ENCODE measurements at regions not wholly inside any gene's neighbourhood (a gene's known extent, or its start where the extent isn't known, plus 50 kb on each side); places are given as distances from the start of the nearest gene placed in this dataset.

DNA sequence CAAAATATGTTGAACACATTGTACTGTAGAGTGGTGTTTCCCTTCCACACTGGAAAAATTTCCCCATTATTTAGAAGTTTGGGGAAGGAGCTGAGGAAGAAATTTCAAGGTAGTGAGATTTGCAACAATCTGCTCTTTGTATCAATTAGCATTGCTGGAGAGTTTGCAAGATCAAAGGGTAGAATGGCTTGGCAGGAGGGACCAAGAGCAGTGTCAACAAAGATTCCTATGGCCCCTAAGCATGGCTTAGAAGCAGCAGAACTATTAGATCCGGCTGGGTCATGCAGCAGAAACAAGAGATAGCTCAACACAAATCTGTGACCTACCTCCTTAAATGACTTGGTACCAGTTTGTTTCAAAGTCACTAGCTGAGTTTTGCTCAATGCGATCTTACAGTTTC, 175.0 kb downstream of the C3orf38 start:
- WGBS, 2 experiments (ENCODE audit: extremely low coverage in 2 of 2, insufficient read length in 1 of 2): no CpG with 5 or more reads among the region's 2 CpGs
- Histone ChIP-seq H3K18ac (ENCODE audit: low read depth, low read length) (no peak overlapping the region), H3K27me3 (ENCODE audit: control insufficient read depth, insufficient read depth, low read length) (no peaks in the 10 kb centered on the region), H3K4me1 (ENCODE audit: control insufficient read depth, insufficient read depth, low read length) (no peaks in the 10 kb centered on the region), H4K5ac (ENCODE audit: low read depth, low read length) (no peak overlapping the region), H2BK20ac (ENCODE audit: low read depth, low read length) (no peak overlapping the region), H2BK120ac (ENCODE audit: low read depth, low read length) (no peak overlapping the region), H3K9me3 (ENCODE audit: control insufficient read depth, insufficient read depth, low read length) (no peaks in the 10 kb centered on the region), H3K4ac (ENCODE audit: low read depth, low read length) (no peak overlapping the region), H3K14ac (replicated peaks; ENCODE audit: low read depth, low read length) (no peak overlapping the region), H3K56ac (ENCODE audit: extremely low read depth, insufficient read depth, low read length) (no peak overlapping the region), H3K27ac (ENCODE audit: insufficient read depth, low read length) (no peak overlapping the region), H3K36me3 (ENCODE audit: control insufficient read depth, insufficient read depth, low read length) (no peaks in the 10 kb centered on the region), H3K9ac (ENCODE audit: low read depth, low read length) (no peak overlapping the region), H2AK5ac (ENCODE audit: low read depth, low read length) (no peak overlapping the region), H3K9me1 (ENCODE audit: insufficient read depth, low read length) (no peaks in the 10 kb centered on the region), H2AK9ac (replicated peaks; ENCODE audit: low read depth, low read length, poor library complexity) (no peak overlapping the region), H2BK5ac (ENCODE audit: low read depth, low read length, poor library complexity, severe bottlenecking) (no peak overlapping the region), H3K79me1 (ENCODE audit: low read depth in 1 of 2, low read length in 2 of 2) (no peaks in the 10 kb centered on the region), H2AFZ (replicated peaks; ENCODE audit: low read length, poor library complexity) (no peak overlapping the region), H3K4me2 (ENCODE audit: low read depth, low read length) (no peak overlapping the region), H4K8ac (ENCODE audit: low read depth in 2 of 2, low read length in 2 of 2) (no peak overlapping the region), H3K23ac (ENCODE audit: low read depth, low read length) (no peak overlapping the region), H4K20me1 (ENCODE audit: insufficient read depth, low read length) (no peaks in the 10 kb centered on the region), H4K91ac (ENCODE audit: insufficient read depth, low read depth, low read length) (no peak overlapping the region), H3K4me3 (ENCODE audit: insufficient read depth, low read depth, low read length) (no peak overlapping the region), H2BK15ac (ENCODE audit: low read depth, low read length) (no peak overlapping the region)
- intact Hi-C loops (cut with micrococcal nuclease) (no loop called here), in situ Hi-C loops (cut with MboI; ENCODE audit: low sequenced_read_pairs) (no loop called here), dilution Hi-C loops (cut with HindIII; ENCODE audit: low sequenced_read_pairs, unreplicated experiment) (no loop called here)
- no peak for DNase-seq
- ChIA-PET CTCF (interaction anchor here (1.1 kb wide), 1 partner anchor 15 kb away, joined by 4 read pairs; no protein-coding TSS in a partner anchor), POLR2A (ENCODE audit: unreplicated experiment) (interaction anchor here (0.6 kb wide), 1 partner anchor 1714 kb away, joined by 3 read pairs; no protein-coding TSS in a partner anchor)
- TF ChIP-seq, protein P1, sequence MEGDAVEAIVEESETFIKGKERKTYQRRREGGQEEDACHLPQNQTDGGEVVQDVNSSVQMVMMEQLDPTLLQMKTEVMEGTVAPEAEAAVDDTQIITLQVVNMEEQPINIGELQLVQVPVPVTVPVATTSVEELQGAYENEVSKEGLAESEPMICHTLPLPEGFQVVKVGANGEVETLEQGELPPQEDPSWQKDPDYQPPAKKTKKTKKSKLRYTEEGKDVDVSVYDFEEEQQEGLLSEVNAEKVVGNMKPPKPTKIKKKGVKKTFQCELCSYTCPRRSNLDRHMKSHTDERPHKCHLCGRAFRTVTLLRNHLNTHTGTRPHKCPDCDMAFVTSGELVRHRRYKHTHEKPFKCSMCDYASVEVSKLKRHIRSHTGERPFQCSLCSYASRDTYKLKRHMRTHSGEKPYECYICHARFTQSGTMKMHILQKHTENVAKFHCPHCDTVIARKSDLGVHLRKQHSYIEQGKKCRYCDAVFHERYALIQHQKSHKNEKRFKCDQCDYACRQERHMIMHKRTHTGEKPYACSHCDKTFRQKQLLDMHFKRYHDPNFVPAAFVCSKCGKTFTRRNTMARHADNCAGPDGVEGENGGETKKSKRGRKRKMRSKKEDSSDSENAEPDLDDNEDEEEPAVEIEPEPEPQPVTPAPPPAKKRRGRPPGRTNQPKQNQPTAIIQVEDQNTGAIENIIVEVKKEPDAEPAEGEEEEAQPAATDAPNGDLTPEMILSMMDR (conservative IDR thresholded peaks at IDR 0.05; ENCODE audit: low read depth, low read length): no peak
- TF ChIP-seq CHD1 (IDR thresholded peaks at IDR 0.05; ENCODE audit: low read depth, low read length): no peak
- TF ChIP-seq RFX5 (IDR thresholded peaks at IDR 0.05; ENCODE audit: low read depth, low read length): no peak
- no peak for TF ChIP-seq SMC3 (IDR thresholded peaks at IDR 0.05; ENCODE audit: low read depth, low read length)
- TF ChIP-seq MXI1 (IDR thresholded peaks at IDR 0.05; ENCODE audit: borderline replicate concordance, low read depth, low read length): no peak
- no peak for TF ChIP-seq POLR2A (IDR thresholded peaks at IDR 0.05; ENCODE audit: low read depth, low read length)
- TF ChIP-seq, protein P2, sequence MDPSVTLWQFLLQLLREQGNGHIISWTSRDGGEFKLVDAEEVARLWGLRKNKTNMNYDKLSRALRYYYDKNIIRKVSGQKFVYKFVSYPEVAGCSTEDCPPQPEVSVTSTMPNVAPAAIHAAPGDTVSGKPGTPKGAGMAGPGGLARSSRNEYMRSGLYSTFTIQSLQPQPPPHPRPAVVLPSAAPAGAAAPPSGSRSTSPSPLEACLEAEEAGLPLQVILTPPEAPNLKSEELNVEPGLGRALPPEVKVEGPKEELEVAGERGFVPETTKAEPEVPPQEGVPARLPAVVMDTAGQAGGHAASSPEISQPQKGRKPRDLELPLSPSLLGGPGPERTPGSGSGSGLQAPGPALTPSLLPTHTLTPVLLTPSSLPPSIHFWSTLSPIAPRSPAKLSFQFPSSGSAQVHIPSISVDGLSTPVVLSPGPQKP (IDR thresholded peaks at IDR 0.05; ENCODE audit: borderline replicate concordance, low read depth, low read length): no peak
- TF ChIP-seq RCOR1 (IDR thresholded peaks at IDR 0.05; ENCODE audit: insufficient replicate concordance, low read length): no peak
- no peak for TF ChIP-seq BHLHE40 (IDR thresholded peaks at IDR 0.05; ENCODE audit: low read depth, low read length)
- no peak for TF ChIP-seq RAD21 (IDR thresholded peaks at IDR 0.05; ENCODE audit: low read length)
- TF ChIP-seq CEBPB (IDR thresholded peaks at IDR 0.05; ENCODE audit: low read depth, low read length): no peak
- no peak for TF ChIP-seq NFE2L2 (IDR thresholded peaks at IDR 0.05; ENCODE audit: low read depth, low read length)
- no peak for TF ChIP-seq MAZ (IDR thresholded peaks at IDR 0.05; ENCODE audit: borderline replicate concordance, low read depth, low read length)
- TF ChIP-seq FOS (IDR thresholded peaks at IDR 0.05; ENCODE audit: low read depth, low read length): no peak
- TF ChIP-seq MAFK (IDR thresholded peaks at IDR 0.05; ENCODE audit: low read depth, low read length): no peak
- no peak for TF ChIP-seq USF2 (IDR thresholded peaks at IDR 0.05; ENCODE audit: low read depth, low read length)
- ATAC-seq (ENCODE audit: low read depth): no peak
- no TSS peak for BruUV-seq (replicated peaks)

Data from IMR-90 (cell line).